ENCODE measurements at regions not wholly inside any gene's neighbourhood (a gene's known extent, or its start where the extent isn't known, plus 50 kb on each side); places are given as distances from the start of the nearest gene placed in this dataset.

- TF ChIP-seq CTCF (IDR thresholded peaks at IDR 0.05), result no peak
- TF ChIP-seq POLR2A (IDR thresholded peaks at IDR 0.05), result no peak
These were observed 251.1 kb downstream of the EFNB2 start for GRCh38 chr13:106284358-106284757.
